Caco-2 (cell line): ENCODE measurements at regions not wholly inside any gene's neighbourhood (a gene's known extent, or its start where the extent isn't known, plus 50 kb on each side); places are given as distances from the start of the nearest gene placed in this dataset.

Source experiments
- BruUV-seq: library from RNA; stranded (reverse); fragments of 400-500 nt; replicated peaks from 2 replicates; lab custom pipeline; 2021; lab: Mats Ljungman, UMichigan
- CTCF ChIA-PET: fragments of 300-600 bp; sonication (Branson Sonifier 250); formaldehyde crosslinking; loops from one replicate; lab custom pipeline; 2022; ENCODE audit warnings: antibody characterized with exemption; lab: Charles Lee
- POLR2A ChIA-PET: fragments of 300-600 bp; sonication (Branson Sonifier 250); formaldehyde crosslinking; loops from one replicate; lab custom pipeline; 2022; ENCODE audit warnings: antibody characterized with exemption; lab: Charles Lee
- DNase-seq, 2 experiments: peaks; one replicate each; pipeline versions ENCODE4 v3.0.0 to v3.0.0-alpha.2; 2020 to 2022
- H3K27me3 ChIP-seq: replicated peaks from 2 replicates; pipeline ENCODE4 v1.6.0; 2011; ENCODE audit warnings: low read length; ENCODE audit not compliant: control insufficient read depth, insufficient read depth
- H3K36me3 ChIP-seq: 2 replicates; pipeline ENCODE4 v1.5.1; 2011; ENCODE audit warnings: low read length; ENCODE audit not compliant: control insufficient read depth, insufficient read depth
- H3K4me1 ChIP-seq: fragments of 250-450 bp; sonication (Bioruptor Pico); 2 replicates; pipeline ENCODE4 v1.5.1; 2020; ENCODE audit warnings: mild to moderate bottlenecking
- H3K4me3 ChIP-seq: 2 replicates; pipeline ENCODE4 v1.5.1; 2011; ENCODE audit warnings: low read depth, mild to moderate bottlenecking, control low read depth, low read length
- H3K9me3 ChIP-seq: fragments of 250-450 bp; sonication (Bioruptor Pico); 2 replicates; pipeline ENCODE4 v1.5.1; 2020; ENCODE audit warnings: mild to moderate bottlenecking, moderate library complexity
- H3K27ac Mint-ChIP-seq: one replicate; pipeline ENCODE4 v1.8.0; 2022; ENCODE audit warnings: mixed read lengths; ENCODE audit not compliant: unreplicated experiment
- H3K27me3 Mint-ChIP-seq: one replicate; pipeline ENCODE4 v1.8.0; 2022; ENCODE audit warnings: mixed read lengths; ENCODE audit not compliant: insufficient read depth, unreplicated experiment
- H3K36me3 Mint-ChIP-seq: one replicate; pipeline ENCODE4 v1.8.0; 2022; ENCODE audit warnings: mild to moderate bottlenecking, mixed read lengths; ENCODE audit not compliant: insufficient read depth, unreplicated experiment
- H3K4me1 Mint-ChIP-seq: one replicate; pipeline ENCODE4 v1.8.0; 2022; ENCODE audit warnings: low read depth, mixed read lengths; ENCODE audit not compliant: unreplicated experiment
- H3K4me3 Mint-ChIP-seq: one replicate; pipeline ENCODE4 v1.8.0; 2022; ENCODE audit warnings: mild to moderate bottlenecking, moderate library complexity, mixed read lengths; ENCODE audit not compliant: unreplicated experiment
- H3K9me3 Mint-ChIP-seq: one replicate; pipeline ENCODE4 v1.8.0; 2022; ENCODE audit warnings: mixed read lengths; ENCODE audit not compliant: unreplicated experiment
- intact Hi-C: fragments of 100-400 bp; cut with micrococcal nuclease; formaldehyde crosslinking; loops from one replicate; pipeline ENCODE4 v1.10.0; 2022; ENCODE audit not compliant: unreplicated experiment
- TF ChIP-seq, protein P1 (sequence below), 2 experiments: fragments of 200-600 bp in 1 of 2; IDR thresholded peaks; 1 replicate in 1 of 2; 2 replicates in 1 of 2; pipeline versions ENCODE4 v1.5.1 to v1.8.0; 2011 to 2022; ENCODE audit warnings: antibody characterized with exemption in 1 of 2, control low read depth in 1 of 2, inconsistent platforms in 1 of 2, low read depth in 1 of 2, low read length in 1 of 2, mild to moderate bottlenecking in 1 of 2, moderate library complexity in 1 of 2; ENCODE audit not compliant: insufficient read depth in 1 of 2, severe bottlenecking in 1 of 2, unreplicated experiment in 1 of 2

DNA sequence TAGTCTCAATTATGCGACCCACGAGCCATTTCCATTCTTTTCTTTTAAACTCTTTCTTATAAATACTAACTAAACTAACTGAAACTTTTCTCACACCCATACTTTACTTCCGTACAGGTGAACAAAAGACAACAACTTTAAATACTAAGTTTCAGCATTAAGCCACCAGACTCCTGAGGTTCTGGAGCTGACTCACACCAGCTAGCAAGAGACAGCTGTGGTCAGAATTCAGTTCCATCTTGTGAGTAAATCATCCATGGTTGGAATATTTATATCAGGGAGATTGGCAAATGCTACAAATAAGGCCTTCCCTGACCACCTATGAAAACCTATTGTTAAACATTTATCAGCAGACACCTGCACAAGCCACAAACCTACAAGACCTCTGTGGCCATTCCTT lies 897.0 kb downstream of the EFNB2 start:
- H3K4me3 ChIP-seq, result no peak overlapping the region
- H3K4me3 Mint-ChIP-seq, result no peak overlapping the region
- H3K36me3 ChIP-seq, result no peaks in the 10 kb centered on the region
- H3K4me1 Mint-ChIP-seq, result no peaks in the 10 kb centered on the region
- H3K36me3 Mint-ChIP-seq, result no peaks in the 10 kb centered on the region
- H3K9me3 ChIP-seq, result no peaks in the 10 kb centered on the region
- ChIA-PET POLR2A (no interaction called here), CTCF (no interaction called here)
- no peak overlapping the region for H3K27ac Mint-ChIP-seq
- no TSS peak for BruUV-seq
- TF ChIP-seq, protein P1, sequence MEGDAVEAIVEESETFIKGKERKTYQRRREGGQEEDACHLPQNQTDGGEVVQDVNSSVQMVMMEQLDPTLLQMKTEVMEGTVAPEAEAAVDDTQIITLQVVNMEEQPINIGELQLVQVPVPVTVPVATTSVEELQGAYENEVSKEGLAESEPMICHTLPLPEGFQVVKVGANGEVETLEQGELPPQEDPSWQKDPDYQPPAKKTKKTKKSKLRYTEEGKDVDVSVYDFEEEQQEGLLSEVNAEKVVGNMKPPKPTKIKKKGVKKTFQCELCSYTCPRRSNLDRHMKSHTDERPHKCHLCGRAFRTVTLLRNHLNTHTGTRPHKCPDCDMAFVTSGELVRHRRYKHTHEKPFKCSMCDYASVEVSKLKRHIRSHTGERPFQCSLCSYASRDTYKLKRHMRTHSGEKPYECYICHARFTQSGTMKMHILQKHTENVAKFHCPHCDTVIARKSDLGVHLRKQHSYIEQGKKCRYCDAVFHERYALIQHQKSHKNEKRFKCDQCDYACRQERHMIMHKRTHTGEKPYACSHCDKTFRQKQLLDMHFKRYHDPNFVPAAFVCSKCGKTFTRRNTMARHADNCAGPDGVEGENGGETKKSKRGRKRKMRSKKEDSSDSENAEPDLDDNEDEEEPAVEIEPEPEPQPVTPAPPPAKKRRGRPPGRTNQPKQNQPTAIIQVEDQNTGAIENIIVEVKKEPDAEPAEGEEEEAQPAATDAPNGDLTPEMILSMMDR (IDR thresholded peaks at IDR 0.05; ENCODE audit: insufficient read depth in 1 of 2, low read depth in 1 of 2, low read length in 1 of 2, severe bottlenecking in 1 of 2, unreplicated experiment in 1 of 2), result no peak
- no peaks in the 10 kb centered on the region for H3K9me3 Mint-ChIP-seq
- no peaks in the 10 kb centered on the region for H3K27me3 ChIP-seq
- no peaks in the 10 kb centered on the region for H3K4me1 ChIP-seq
- no peak for DNase-seq
- H3K27me3 Mint-ChIP-seq, result no peaks in the 10 kb centered on the region
- intact Hi-C loops, result no loop called here

DNA sequence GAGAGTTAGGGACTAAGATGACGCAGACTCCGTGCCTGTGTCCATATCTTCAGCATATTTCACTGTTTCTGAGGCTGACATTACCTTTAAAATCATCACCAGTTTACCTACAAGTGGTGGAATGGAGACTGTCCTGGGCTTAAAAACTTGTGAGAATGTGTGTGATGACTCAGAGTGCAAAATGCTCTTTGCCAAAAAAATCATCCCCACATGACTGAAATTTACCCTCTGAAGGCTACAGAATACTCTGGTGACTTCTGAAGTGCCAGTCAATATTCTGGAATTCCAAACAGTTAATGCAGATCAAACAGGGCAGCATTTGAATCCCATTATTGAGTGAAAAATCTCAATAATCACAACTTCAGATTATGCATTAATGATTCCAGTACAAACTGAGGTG lies 901.4 kb downstream of the EFNB2 start:
- H3K9me3 Mint-ChIP-seq, result no peaks in the 10 kb centered on the region
- no peak overlapping the region for H3K4me3 Mint-ChIP-seq
- no TSS peak for BruUV-seq
- POLR2A ChIA-PET, result no interaction called here
- no peaks in the 10 kb centered on the region for H3K4me1 ChIP-seq
- no peaks in the 10 kb centered on the region for H3K9me3 ChIP-seq
- TF ChIP-seq, protein P1 (IDR thresholded peaks at IDR 0.05; ENCODE audit: insufficient read depth in 1 of 2, low read depth in 1 of 2, low read length in 1 of 2, severe bottlenecking in 1 of 2, unreplicated experiment in 1 of 2), result no peak
- H3K27me3 Mint-ChIP-seq, result peaks cover 2% of the 10 kb centered on the region
- CTCF ChIA-PET, result no interaction called here
- no peak for DNase-seq
- H3K4me1 Mint-ChIP-seq, result no peaks in the 10 kb centered on the region
- H3K4me3 ChIP-seq, result no peak overlapping the region
- H3K36me3 ChIP-seq, result no peaks in the 10 kb centered on the region
- H3K27me3 ChIP-seq, result no peaks in the 10 kb centered on the region
- intact Hi-C loops, result no loop called here
- no peak overlapping the region for H3K27ac Mint-ChIP-seq
- no peaks in the 10 kb centered on the region for H3K36me3 Mint-ChIP-seq

DNA sequence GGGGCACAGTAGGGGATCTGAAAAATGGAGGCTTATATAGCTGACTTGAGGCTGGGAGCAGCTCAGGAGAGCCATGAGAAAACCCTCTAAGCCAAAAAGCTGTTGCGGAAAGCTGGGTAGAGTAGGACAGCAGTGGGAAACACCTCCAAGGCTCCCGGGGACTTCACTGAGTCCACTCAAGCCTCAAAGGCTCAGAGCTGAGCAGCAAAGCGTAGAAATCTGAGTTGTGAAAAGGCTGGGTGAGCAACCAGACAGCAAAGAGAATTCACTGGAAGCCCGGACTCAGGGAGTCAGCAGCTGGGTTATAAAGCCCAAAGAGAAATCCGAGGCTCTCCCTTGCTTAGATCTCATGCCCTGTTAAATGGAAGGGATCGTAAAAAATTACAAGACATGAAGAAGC lies 905.0 kb downstream of the EFNB2 start:
- Histone ChIP-seq H3K4me3 (no peak overlapping the region), H3K9me3 (no peaks in the 10 kb centered on the region), H3K4me1 (no peaks in the 10 kb centered on the region), H3K36me3 (no peaks in the 10 kb centered on the region), H3K27me3 (no peaks in the 10 kb centered on the region)
- Mint-ChIP-seq H3K9me3 (no peaks in the 10 kb centered on the region), H3K36me3 (no peaks in the 10 kb centered on the region), H3K27ac (no peak overlapping the region), H3K4me3 (no peak overlapping the region), H3K4me1 (no peaks in the 10 kb centered on the region), H3K27me3 (peaks cover 6% of the 10 kb centered on the region)
- DNase-seq, result no peak
- ChIA-PET POLR2A (no interaction called here), CTCF (no interaction called here)
- BruUV-seq, result no TSS peak
- TF ChIP-seq, protein P1 (IDR thresholded peaks at IDR 0.05; ENCODE audit: insufficient read depth in 1 of 2, low read depth in 1 of 2, low read length in 1 of 2, severe bottlenecking in 1 of 2, unreplicated experiment in 1 of 2), result no peak
- intact Hi-C loops, result no loop called here
